ENCODE measurements at regions not wholly inside any gene's neighbourhood (a gene's known extent, or its start where the extent isn't known, plus 50 kb on each side); places are given as distances from the start of the nearest gene placed in this dataset.

GRCh38 chr21:24681456-24681855 lies 925.8 kb downstream of the MRPL39 start:
- TF ChIP-seq, protein P1, sequence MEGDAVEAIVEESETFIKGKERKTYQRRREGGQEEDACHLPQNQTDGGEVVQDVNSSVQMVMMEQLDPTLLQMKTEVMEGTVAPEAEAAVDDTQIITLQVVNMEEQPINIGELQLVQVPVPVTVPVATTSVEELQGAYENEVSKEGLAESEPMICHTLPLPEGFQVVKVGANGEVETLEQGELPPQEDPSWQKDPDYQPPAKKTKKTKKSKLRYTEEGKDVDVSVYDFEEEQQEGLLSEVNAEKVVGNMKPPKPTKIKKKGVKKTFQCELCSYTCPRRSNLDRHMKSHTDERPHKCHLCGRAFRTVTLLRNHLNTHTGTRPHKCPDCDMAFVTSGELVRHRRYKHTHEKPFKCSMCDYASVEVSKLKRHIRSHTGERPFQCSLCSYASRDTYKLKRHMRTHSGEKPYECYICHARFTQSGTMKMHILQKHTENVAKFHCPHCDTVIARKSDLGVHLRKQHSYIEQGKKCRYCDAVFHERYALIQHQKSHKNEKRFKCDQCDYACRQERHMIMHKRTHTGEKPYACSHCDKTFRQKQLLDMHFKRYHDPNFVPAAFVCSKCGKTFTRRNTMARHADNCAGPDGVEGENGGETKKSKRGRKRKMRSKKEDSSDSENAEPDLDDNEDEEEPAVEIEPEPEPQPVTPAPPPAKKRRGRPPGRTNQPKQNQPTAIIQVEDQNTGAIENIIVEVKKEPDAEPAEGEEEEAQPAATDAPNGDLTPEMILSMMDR (conservative IDR thresholded peaks at IDR 0.05; ENCODE audit: low read length) = no peak
- no peak for TF ChIP-seq EZH2phosphoT487 (IDR thresholded peaks at IDR 0.05; ENCODE audit: borderline replicate concordance)
- H3F3A ChIP-seq (ENCODE audit: low read depth) = no peaks in the 10 kb centered on the region
- no peaks in the 10 kb centered on the region for H3K4me1 ChIP-seq (ENCODE audit: insufficient read depth, low read length, poor library complexity, severe bottlenecking)
- no peak overlapping the region for H2AFZ ChIP-seq (ENCODE audit: low read length)
- no peak overlapping the region for H3K4me2 ChIP-seq (ENCODE audit: low read depth, low read length, poor library complexity, severe bottlenecking)
- H3K9me3 ChIP-seq (ENCODE audit: insufficient read depth, low read depth, low read length) = no peaks in the 10 kb centered on the region
- no peaks in the 10 kb centered on the region for H3K36me3 ChIP-seq (ENCODE audit: insufficient read depth, low read length)
- H4K20me1 ChIP-seq (ENCODE audit: insufficient read depth, low read length, poor library complexity, severe bottlenecking) = no peaks in the 10 kb centered on the region
- no peaks in the 10 kb centered on the region for H3K27me3 ChIP-seq (ENCODE audit: insufficient read depth, low read length, poor library complexity, severe bottlenecking)
- H3K9me2 ChIP-seq (replicated peaks; ENCODE audit: low read depth, low read length) = no peaks in the 10 kb centered on the region
- H3K9ac ChIP-seq (ENCODE audit: low read depth, low read length, poor library complexity, severe bottlenecking) = no peak overlapping the region
- no peak overlapping the region for H3K4me3 ChIP-seq (ENCODE audit: low read length, poor library complexity, severe bottlenecking)
- H3K79me2 ChIP-seq (ENCODE audit: insufficient read depth, low read length) = no peaks in the 10 kb centered on the region

GRCh38 chr21:24671901-24672300 lies 935.4 kb downstream of the MRPL39 start:
- Histone ChIP-seq H3K9me3 (ENCODE audit: insufficient read depth, low read depth, low read length) (no peaks in the 10 kb centered on the region), H3K4me2 (ENCODE audit: low read depth, low read length, poor library complexity, severe bottlenecking) (no peak overlapping the region), H3K79me2 (ENCODE audit: insufficient read depth, low read length) (no peaks in the 10 kb centered on the region), H3K36me3 (ENCODE audit: insufficient read depth, low read length) (no peaks in the 10 kb centered on the region), H3F3A (ENCODE audit: low read depth) (no peaks in the 10 kb centered on the region), H3K27me3 (ENCODE audit: insufficient read depth, low read length, poor library complexity, severe bottlenecking) (no peaks in the 10 kb centered on the region), H3K9ac (ENCODE audit: low read depth, low read length, poor library complexity, severe bottlenecking) (no peak overlapping the region), H3K9me2 (replicated peaks; ENCODE audit: low read depth, low read length) (no peaks in the 10 kb centered on the region), H3K4me1 (ENCODE audit: insufficient read depth, low read length, poor library complexity, severe bottlenecking) (no peaks in the 10 kb centered on the region), H3K4me3 (ENCODE audit: low read length, poor library complexity, severe bottlenecking) (no peak overlapping the region), H4K20me1 (ENCODE audit: insufficient read depth, low read length, poor library complexity, severe bottlenecking) (no peaks in the 10 kb centered on the region), H2AFZ (ENCODE audit: low read length) (no peak overlapping the region)
- TF ChIP-seq EZH2phosphoT487 (IDR thresholded peaks at IDR 0.05; ENCODE audit: borderline replicate concordance) = no peak
- TF ChIP-seq, protein P1 (conservative IDR thresholded peaks at IDR 0.05; ENCODE audit: low read length) = no peak

- no peaks in the 10 kb centered on the region for H4K20me1 ChIP-seq (ENCODE audit: insufficient read depth, low read length, poor library complexity, severe bottlenecking)
- H3K9me2 ChIP-seq (replicated peaks; ENCODE audit: low read depth, low read length) = no peaks in the 10 kb centered on the region
- no peaks in the 10 kb centered on the region for H3K27me3 ChIP-seq (ENCODE audit: insufficient read depth, low read length, poor library complexity, severe bottlenecking)
- no peaks in the 10 kb centered on the region for H3K36me3 ChIP-seq (ENCODE audit: insufficient read depth, low read length)
- H3K79me2 ChIP-seq (ENCODE audit: insufficient read depth, low read length) = no peaks in the 10 kb centered on the region
- no peak overlapping the region for H3K9ac ChIP-seq (ENCODE audit: low read depth, low read length, poor library complexity, severe bottlenecking)
- no peaks in the 10 kb centered on the region for H3F3A ChIP-seq (ENCODE audit: low read depth)
- H3K4me2 ChIP-seq (ENCODE audit: low read depth, low read length, poor library complexity, severe bottlenecking) = no peak overlapping the region
- no peak overlapping the region for H2AFZ ChIP-seq (ENCODE audit: low read length)
- TF ChIP-seq EZH2phosphoT487 (IDR thresholded peaks at IDR 0.05; ENCODE audit: borderline replicate concordance) = no peak
- TF ChIP-seq, protein P1 (conservative IDR thresholded peaks at IDR 0.05; ENCODE audit: low read length) = no peak
- H3K4me1 ChIP-seq (ENCODE audit: insufficient read depth, low read length, poor library complexity, severe bottlenecking) = no peaks in the 10 kb centered on the region
- no peak overlapping the region for H3K4me3 ChIP-seq (ENCODE audit: low read length, poor library complexity, severe bottlenecking)
- no peaks in the 10 kb centered on the region for H3K9me3 ChIP-seq (ENCODE audit: insufficient read depth, low read depth, low read length)
These were observed 948.4 kb downstream of the MRPL39 start for GRCh38 chr21:24658926-24659325.

Data from Loucy (cell line).